Upper lobe of right lung (tissue), 1 donor: ENCODE measurements at regions not wholly inside any gene's neighbourhood (a gene's known extent, or its start where the extent isn't known, plus 50 kb on each side); places are given as distances from the start of the nearest gene placed in this dataset.

Experiments
- ATAC-seq: fragments of 200-7000 bp; cut with Tn5 transposase; one replicate; pipeline ENCODE4 v1.9.1; 2020; ENCODE audit warnings: mild to moderate bottlenecking, moderate library complexity
- DNase-seq: peaks from one replicate; pipeline ENCODE4 v3.0.0-alpha.2; 2020
- H3K27ac ChIP-seq: fragments of 200-600 bp; one replicate; pipeline ENCODE4 v1.8.0; 2022
- H3K27me3 ChIP-seq: fragments of 200-600 bp; one replicate; pipeline ENCODE4 v1.8.0; 2022; ENCODE audit warnings: mild to moderate bottlenecking
- H3K36me3 ChIP-seq: fragments of 200-600 bp; one replicate; pipeline ENCODE4 v1.8.0; 2022
- H3K4me1 ChIP-seq: fragments of 200-600 bp; one replicate; pipeline ENCODE4 v1.8.0; 2022
- H3K4me3 ChIP-seq: fragments of 200-600 bp; one replicate; pipeline ENCODE4 v1.8.0; 2022; ENCODE audit warnings: mild to moderate bottlenecking
- H3K9me3 ChIP-seq: fragments of 200-600 bp; one replicate; pipeline ENCODE4 v1.8.0; 2022
- intact Hi-C: fragments of 100-400 bp; cut with DNase I; formaldehyde crosslinking; loops from one replicate; pipeline ENCODE4 v1.11.0; 2022
- TF ChIP-seq, protein P1 (sequence below): fragments of 200-600 bp; IDR thresholded peaks from one replicate; pipeline ENCODE4 v1.8.0; 2022; ENCODE audit warnings: antibody characterized with exemption
- donor health status: DM: no; HTN: yes; CAD: no; lungs with severe emphysema.

DNA sequence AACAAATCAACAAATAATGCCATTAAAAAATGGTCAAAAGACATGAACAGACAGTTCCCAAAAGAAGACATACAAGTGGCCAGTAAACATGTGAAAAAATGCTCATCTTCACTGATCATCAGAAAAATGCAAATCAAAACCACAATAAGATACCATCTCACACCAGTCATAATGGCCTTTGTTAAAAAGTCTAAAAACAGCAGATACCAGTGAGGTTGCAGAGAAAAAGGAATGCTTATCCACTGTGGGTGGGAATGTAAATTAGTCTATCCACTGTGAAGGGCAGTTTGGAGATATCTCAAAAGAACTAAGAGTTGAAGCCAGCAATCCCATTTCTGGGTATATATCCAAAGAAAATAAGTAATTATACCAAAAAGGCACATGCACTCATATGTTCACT is 668.1 kb upstream of the CPEB2 start:
- DNase-seq (no peak), ATAC-seq (no peak)
- no peak overlapping the region for H3K4me3 ChIP-seq
- no peaks in the 10 kb centered on the region for H3K9me3 ChIP-seq
- intact Hi-C loops, result no loop called here
- no peaks in the 10 kb centered on the region for H3K4me1 ChIP-seq
- no peaks in the 10 kb centered on the region for H3K27me3 ChIP-seq
- no peaks in the 10 kb centered on the region for H3K36me3 ChIP-seq
- TF ChIP-seq, protein P1, sequence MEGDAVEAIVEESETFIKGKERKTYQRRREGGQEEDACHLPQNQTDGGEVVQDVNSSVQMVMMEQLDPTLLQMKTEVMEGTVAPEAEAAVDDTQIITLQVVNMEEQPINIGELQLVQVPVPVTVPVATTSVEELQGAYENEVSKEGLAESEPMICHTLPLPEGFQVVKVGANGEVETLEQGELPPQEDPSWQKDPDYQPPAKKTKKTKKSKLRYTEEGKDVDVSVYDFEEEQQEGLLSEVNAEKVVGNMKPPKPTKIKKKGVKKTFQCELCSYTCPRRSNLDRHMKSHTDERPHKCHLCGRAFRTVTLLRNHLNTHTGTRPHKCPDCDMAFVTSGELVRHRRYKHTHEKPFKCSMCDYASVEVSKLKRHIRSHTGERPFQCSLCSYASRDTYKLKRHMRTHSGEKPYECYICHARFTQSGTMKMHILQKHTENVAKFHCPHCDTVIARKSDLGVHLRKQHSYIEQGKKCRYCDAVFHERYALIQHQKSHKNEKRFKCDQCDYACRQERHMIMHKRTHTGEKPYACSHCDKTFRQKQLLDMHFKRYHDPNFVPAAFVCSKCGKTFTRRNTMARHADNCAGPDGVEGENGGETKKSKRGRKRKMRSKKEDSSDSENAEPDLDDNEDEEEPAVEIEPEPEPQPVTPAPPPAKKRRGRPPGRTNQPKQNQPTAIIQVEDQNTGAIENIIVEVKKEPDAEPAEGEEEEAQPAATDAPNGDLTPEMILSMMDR, result no peak
- no peak overlapping the region for H3K27ac ChIP-seq

- intact Hi-C loops, result no loop called here
- Histone ChIP-seq H3K4me3 (no peak overlapping the region), H3K36me3 (no peaks in the 10 kb centered on the region), H3K9me3 (no peaks in the 10 kb centered on the region), H3K4me1 (no peaks in the 10 kb centered on the region), H3K27me3 (no peaks in the 10 kb centered on the region), H3K27ac (no peak overlapping the region)
- DNase-seq (no peak), ATAC-seq (no peak)
- TF ChIP-seq, protein P1, result no peak
Observed at GRCh38 chr4:14335872-14336271, 666.4 kb upstream of the CPEB2 start.

DNA sequence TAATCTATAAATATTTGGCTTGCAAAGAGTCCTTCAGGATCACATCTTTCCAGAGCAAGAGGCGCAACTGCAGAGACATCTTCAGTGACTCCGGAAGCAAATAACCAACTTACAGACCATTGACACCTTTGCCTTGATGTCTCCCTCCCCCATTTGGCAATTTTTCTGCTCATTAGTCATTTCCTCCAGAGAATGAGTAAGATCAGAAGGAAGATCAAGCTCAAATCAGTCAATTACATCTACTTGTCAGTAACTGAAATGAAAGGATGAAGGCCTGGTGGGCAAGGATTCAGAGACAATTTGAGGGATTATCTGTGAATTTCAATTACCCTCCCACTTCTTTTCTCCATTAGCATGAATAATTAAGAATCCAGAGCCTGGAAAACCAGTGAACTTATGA is 665.6 kb upstream of the CPEB2 start:
- ATAC-seq, result no peak
- TF ChIP-seq, protein P1, result no peak
- Histone ChIP-seq H3K27me3 (no peaks in the 10 kb centered on the region), H3K27ac (no peak overlapping the region), H3K4me3 (no peak overlapping the region), H3K4me1 (no peaks in the 10 kb centered on the region), H3K36me3 (no peaks in the 10 kb centered on the region), H3K9me3 (no peaks in the 10 kb centered on the region)
- intact Hi-C loops, result no loop called here
- DNase-seq, result no peak

- Histone ChIP-seq H3K4me1 (no peaks in the 10 kb centered on the region), H3K9me3 (no peaks in the 10 kb centered on the region), H3K27me3 (no peaks in the 10 kb centered on the region), H3K4me3 (no peak overlapping the region), H3K36me3 (no peaks in the 10 kb centered on the region), H3K27ac (no peak overlapping the region)
- TF ChIP-seq, protein P1, result no peak
- no peak for DNase-seq
- ATAC-seq, result no peak
- intact Hi-C loops, result no loop called here
Observed at GRCh38 chr4:14337892-14338584, 664.2 kb upstream of the CPEB2 start.

DNA sequence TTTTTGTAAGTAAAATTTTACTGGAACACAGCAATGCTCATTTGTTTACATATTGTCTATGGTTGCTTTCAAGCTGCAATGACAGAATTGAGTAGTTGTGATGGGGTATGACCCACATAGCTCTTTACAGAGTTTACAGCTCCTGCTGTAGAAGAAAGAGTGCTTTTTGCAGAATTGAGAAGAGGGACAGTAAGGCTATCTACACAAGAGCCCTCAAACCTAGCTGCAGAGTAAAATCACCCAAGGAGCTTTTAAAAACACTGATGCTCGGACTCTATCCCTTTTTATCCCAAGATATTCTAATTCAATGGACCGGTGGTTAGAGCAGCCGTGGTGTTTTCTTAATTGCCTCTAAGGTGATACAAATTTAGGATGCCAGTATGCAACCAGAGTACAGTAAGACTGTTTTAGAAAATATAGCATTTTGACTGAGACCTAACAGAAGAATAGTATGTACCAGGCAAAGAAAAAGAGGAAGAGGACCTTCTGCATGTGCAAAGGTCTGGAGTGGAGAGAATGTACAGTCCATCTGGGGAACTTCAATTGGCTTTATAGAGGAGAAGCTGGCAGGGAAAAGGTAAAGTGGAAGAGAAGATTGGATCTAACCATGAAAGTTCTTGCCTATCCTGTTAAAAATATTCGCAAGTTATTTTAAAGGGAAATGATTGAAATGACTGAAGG is 663.6 kb upstream of the CPEB2 start:
- no peaks in the 10 kb centered on the region for H3K36me3 ChIP-seq
- ATAC-seq (no peak), DNase-seq (no peak)
- H3K27ac ChIP-seq, result no peak overlapping the region
- no peak overlapping the region for H3K4me3 ChIP-seq
- no peaks in the 10 kb centered on the region for H3K27me3 ChIP-seq
- intact Hi-C loops, result no loop called here
- TF ChIP-seq, protein P1, result no peak
- no peaks in the 10 kb centered on the region for H3K4me1 ChIP-seq
- no peaks in the 10 kb centered on the region for H3K9me3 ChIP-seq
